ENCODE measurements at regions not wholly inside any gene's neighbourhood (a gene's known extent, or its start where the extent isn't known, plus 50 kb on each side); places are given as distances from the start of the nearest gene placed in this dataset.
"Not testable (repeated sequence)": the region's sequence is repeated elsewhere in the genome, so short reads cannot be mapped to it uniquely, and the experiment has no call there.

- H3K36me3 ChIP-seq, result no peaks in the 10 kb centered on the region
- DNase-seq (no peak), ATAC-seq (no peak)
- intact Hi-C loops (cut with DNase I; ENCODE audit: low total_unique reads), result no loop called here
- no peaks in the 10 kb centered on the region for H3K27me3 ChIP-seq
- no peaks in the 10 kb centered on the region for H3K4me1 ChIP-seq
- H3K9me3 ChIP-seq, result no peaks in the 10 kb centered on the region
- no peak overlapping the region for H3K27ac ChIP-seq
- in situ Hi-C loops (cut with MboI; ENCODE audit: low sequenced_read_pairs in 4 of 4), result no loop called here
- H3K4me3 ChIP-seq, result no peak overlapping the region
- TF ChIP-seq CTCF (IDR thresholded peaks at IDR 0.05 in 4 of 5, conservative IDR thresholded peaks at IDR 0.05 in 1 of 5) (no peak), POLR2A (IDR thresholded peaks at IDR 0.05) (no peak)
Observed at GRCh38 chr5:124502551-124502950, 243.9 kb downstream of the ZNF608 start.

GRCh38 chr5:124499818-124500217 lies 246.6 kb downstream of the ZNF608 start:
- H3K9me3 ChIP-seq; ATAC-seq; H3K4me3 ChIP-seq; DNase-seq; H3K27ac ChIP-seq; H3K4me1 ChIP-seq; in situ Hi-C loops (cut with MboI; ENCODE audit: low sequenced_read_pairs in 4 of 4); H3K27me3 ChIP-seq; intact Hi-C loops (cut with DNase I; ENCODE audit: low total_unique reads); H3K36me3 ChIP-seq: not testable (repeated sequence)

GRCh38 chr5:124496968-124497367 lies 249.5 kb downstream of the ZNF608 start:
- H3K36me3 ChIP-seq; H3K27me3 ChIP-seq; DNase-seq; intact Hi-C loops (cut with DNase I; ENCODE audit: low total_unique reads); ATAC-seq; H3K4me3 ChIP-seq; H3K9me3 ChIP-seq; H3K27ac ChIP-seq; H3K4me1 ChIP-seq; in situ Hi-C loops (cut with MboI; ENCODE audit: low sequenced_read_pairs in 4 of 4): not testable (repeated sequence)

- Histone ChIP-seq H3K36me3 (no peaks in the 10 kb centered on the region), H3K9me3 (no peaks in the 10 kb centered on the region), H3K27ac (no peak overlapping the region), H3K4me1 (no peaks in the 10 kb centered on the region), H3K27me3 (no peaks in the 10 kb centered on the region), H3K4me3 (no peak overlapping the region)
- no peak for ATAC-seq
- in situ Hi-C loops (cut with MboI; ENCODE audit: low sequenced_read_pairs in 4 of 4), result no loop called here
- TF ChIP-seq POLR2A (IDR thresholded peaks at IDR 0.05) (no peak), CTCF (IDR thresholded peaks at IDR 0.05 in 4 of 5, conservative IDR thresholded peaks at IDR 0.05 in 1 of 5) (no peak)
- intact Hi-C loops (cut with DNase I; ENCODE audit: low total_unique reads), result no loop called here
- DNase-seq, result no peak
Observed at GRCh38 chr5:124494540-124495116, 251.8 kb downstream of the ZNF608 start.

- Histone ChIP-seq H3K4me1 (no peaks in the 10 kb centered on the region), H3K9me3 (no peaks in the 10 kb centered on the region), H3K4me3 (no peak overlapping the region), H3K27ac (no peak overlapping the region), H3K36me3 (no peaks in the 10 kb centered on the region), H3K27me3 (no peaks in the 10 kb centered on the region)
- TF ChIP-seq POLR2A (IDR thresholded peaks at IDR 0.05) (no peak), CTCF (IDR thresholded peaks at IDR 0.05 in 4 of 5, conservative IDR thresholded peaks at IDR 0.05 in 1 of 5) (no peak)
- DNase-seq (no peak), ATAC-seq (no peak)
- in situ Hi-C loops (cut with MboI; ENCODE audit: low sequenced_read_pairs in 4 of 4), result no loop called here
- intact Hi-C loops (cut with DNase I; ENCODE audit: low total_unique reads), result no loop called here
Observed at GRCh38 chr5:124492444-124493224, 253.8 kb downstream of the ZNF608 start.

- H3K27me3 ChIP-seq; H3K9me3 ChIP-seq; H3K36me3 ChIP-seq; H3K4me1 ChIP-seq; H3K4me3 ChIP-seq; DNase-seq; intact Hi-C loops (cut with DNase I; ENCODE audit: low total_unique reads); H3K27ac ChIP-seq; in situ Hi-C loops (cut with MboI; ENCODE audit: low sequenced_read_pairs in 4 of 4); ATAC-seq: not testable (repeated sequence)
Observed at GRCh38 chr5:124490315-124490714, 256.1 kb downstream of the ZNF608 start.

All from gastrocnemius medialis (tissue), 4 donors.